Testis (tissue), 2 donors: ENCODE measurements at regions not wholly inside any gene's neighbourhood (a gene's known extent, or its start where the extent isn't known, plus 50 kb on each side); places are given as distances from the start of the nearest gene placed in this dataset.

Experiments
- DNase-seq: peaks from one replicate; pipeline ENCODE4 v3.0.0-alpha.2; 2019
- H3K27ac ChIP-seq, 2 donors: fragments of 200-600 bp; sonication (generic); one replicate each; pipeline ENCODE4 v1.5.1; 2019
- H3K27me3 ChIP-seq: fragments of 200-600 bp; sonication (generic); one replicate; pipeline ENCODE4 v1.5.1; 2019
- H3K36me3 ChIP-seq: fragments of 200-600 bp; sonication (generic); one replicate; pipeline ENCODE4 v1.5.1; 2017; ENCODE audit warnings: low read depth; ENCODE audit errors: missing control alignments
- H3K4me1 ChIP-seq: fragments of 200-600 bp; sonication (generic); one replicate; pipeline ENCODE4 v1.5.1; 2019
- H3K4me3 ChIP-seq, 2 donors: fragments of 200-600 bp; sonication (generic); one replicate each; pipeline ENCODE4 v1.5.1; 2017 to 2019
- H3K9me3 ChIP-seq: fragments of 200-600 bp; sonication (generic); one replicate; pipeline ENCODE4 v1.5.1; 2017
- CTCF ChIP-seq, 3 experiments: fragments of 450-650 bp in 2 of 3; fragments of 200-600 bp in 1 of 3; sonication (generic) in 1 of 3; IDR thresholded peaks; one replicate each; pipeline ENCODE4 v1.5.1; 2016 to 2019; ENCODE audit warnings: antibody characterized with exemption in 3 of 3, mild to moderate bottlenecking in 2 of 3, moderate library complexity in 1 of 3
- POLR2A ChIP-seq: fragments of 450-650 bp; IDR thresholded peaks from one replicate; pipeline ENCODE4 v1.6.1; 2017; ENCODE audit warnings: antibody characterized with exemption, mild to moderate bottlenecking, moderate library complexity
- WGBS, 2 donors: methylation state at CpG; one replicate each; pipeline ENCODE4 v1.1.5; 2018; 5-methylcytosine and 5-hydroxymethylcytosine counted together
- intact Hi-C: fragments of 100-400 bp; cut with DNase I; formaldehyde crosslinking; loops from one replicate; pipeline ENCODE4 v1.15.1; 2023; ENCODE audit warnings: low total_unique reads

GRCh38 chr13:72570019-72570418 is 157.4 kb downstream of the MZT1 start:
- H3K4me3 ChIP-seq, result no peak overlapping the region
- H3K9me3 ChIP-seq, result no peaks in the 10 kb centered on the region
- H3K4me1 ChIP-seq, result peaks cover 3% of the 10 kb centered on the region
- no peak overlapping the region for H3K27ac ChIP-seq
- H3K27me3 ChIP-seq, result no peaks in the 10 kb centered on the region
- no peaks in the 10 kb centered on the region for H3K36me3 ChIP-seq
- WGBS, 2 donors, result 48 to 55% methylated on average over 4 of the region's 4 CpGs
- TF ChIP-seq CTCF (IDR thresholded peaks at IDR 0.05), result no peak
- TF ChIP-seq POLR2A, result no peak
- no peak for DNase-seq
- intact Hi-C loops, result no loop called here

DNA sequence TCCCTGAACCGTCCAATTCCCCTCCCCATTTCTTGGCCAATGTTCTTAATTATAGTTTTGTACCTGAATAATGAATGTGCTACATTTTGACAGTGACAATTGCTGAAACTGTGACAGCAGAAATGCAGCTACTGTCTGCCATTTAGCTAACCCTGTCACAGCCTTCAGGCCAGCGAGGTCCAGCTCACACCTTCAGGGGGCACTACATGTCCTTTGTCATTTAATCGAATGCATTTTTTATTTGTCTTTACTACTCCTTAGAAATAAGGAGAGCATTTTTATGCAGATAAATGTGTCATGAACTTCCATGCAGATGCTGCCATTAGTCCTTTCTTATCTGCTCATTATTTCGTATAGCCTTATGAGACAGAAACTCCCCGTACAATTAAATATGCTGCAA is 159.9 kb downstream of the MZT1 start:
- intact Hi-C loops, result no loop called here
- WGBS, 2 donors, result 67 to 72% methylated on average over 5 of the region's 5 CpGs
- Histone ChIP-seq H3K4me3 (no peak overlapping the region), H3K36me3 (no peaks in the 10 kb centered on the region), H3K4me1 (peaks cover 3% of the 10 kb centered on the region), H3K27me3 (no peaks in the 10 kb centered on the region), H3K9me3 (no peaks in the 10 kb centered on the region), H3K27ac (no peak overlapping the region)
- no peak for DNase-seq
- TF ChIP-seq CTCF (IDR thresholded peaks at IDR 0.05) (no peak), POLR2A (no peak)

GRCh38 chr13:72566526-72566925 is 160.9 kb downstream of the MZT1 start:
- H3K27ac ChIP-seq, result no peak overlapping the region
- no peak for DNase-seq
- TF ChIP-seq CTCF (IDR thresholded peaks at IDR 0.05) (no peak), POLR2A (no peak)
- WGBS, 2 donors, result 74 to 77% methylated on average over 3 of the region's 3 CpGs
- no peak overlapping the region for H3K4me3 ChIP-seq
- H3K27me3 ChIP-seq, result no peaks in the 10 kb centered on the region
- no peaks in the 10 kb centered on the region for H3K4me1 ChIP-seq
- intact Hi-C loops, result no loop called here
- H3K36me3 ChIP-seq, result no peaks in the 10 kb centered on the region
- no peaks in the 10 kb centered on the region for H3K9me3 ChIP-seq

- no peak overlapping the region for H3K27ac ChIP-seq
- H3K4me1 ChIP-seq, result no peaks in the 10 kb centered on the region
- H3K36me3 ChIP-seq, result no peaks in the 10 kb centered on the region
- 60 to 63% methylated on average over 1 of the region's 1 CpG for WGBS, 2 donors
- intact Hi-C loops, result no loop called here
- H3K9me3 ChIP-seq, result no peaks in the 10 kb centered on the region
- H3K27me3 ChIP-seq, result no peaks in the 10 kb centered on the region
- TF ChIP-seq CTCF (IDR thresholded peaks at IDR 0.05), result peak; percentile 15 to 66 (median 39)
- no peak for TF ChIP-seq POLR2A
- no peak for DNase-seq
- H3K4me3 ChIP-seq, result no peak overlapping the region
Observed at GRCh38 chr13:72565893-72566292, 161.5 kb downstream of the MZT1 start.

DNA sequence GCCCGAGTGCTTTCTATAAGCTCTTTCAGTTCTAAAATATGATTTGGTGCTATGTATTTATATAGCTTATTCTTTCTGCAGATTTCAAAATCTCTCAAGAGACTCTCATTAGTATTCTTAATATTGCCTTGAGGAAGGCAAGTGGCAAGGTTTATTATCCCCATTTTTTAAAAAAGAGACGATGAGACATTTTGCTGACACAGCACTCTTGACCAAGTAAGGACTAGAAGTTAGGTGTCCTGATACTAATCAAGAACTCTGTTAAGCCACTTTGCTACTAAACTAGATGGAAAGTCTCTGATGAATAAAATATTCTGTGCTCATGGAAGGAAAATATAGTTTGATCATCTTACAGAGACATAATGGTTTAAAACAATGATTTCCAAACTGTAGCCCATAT is 164.7 kb downstream of the MZT1 start:
- no peaks in the 10 kb centered on the region for H3K4me1 ChIP-seq
- no peak for TF ChIP-seq POLR2A
- no peak for TF ChIP-seq CTCF (IDR thresholded peaks at IDR 0.05)
- H3K27ac ChIP-seq, result no peak overlapping the region
- H3K4me3 ChIP-seq, result no peak overlapping the region
- no peaks in the 10 kb centered on the region for H3K36me3 ChIP-seq
- H3K27me3 ChIP-seq, result no peaks in the 10 kb centered on the region
- 89 to 92% methylated on average over 2 of the region's 2 CpGs for WGBS, 2 donors
- H3K9me3 ChIP-seq, result no peaks in the 10 kb centered on the region
- intact Hi-C loops, result no loop called here
- no peak for DNase-seq
